IMR-90 (cell line): ENCODE measurements at regions not wholly inside any gene's neighbourhood (a gene's known extent, or its start where the extent isn't known, plus 50 kb on each side); places are given as distances from the start of the nearest gene placed in this dataset.

ENCODE experiments used
- ATAC-seq: fragments of 200-7000 bp; cut with Tn5 transposase; 2 replicates; pipeline ENCODE4 v1.9.1; 2020; ENCODE audit warnings: low read depth, mild to moderate bottlenecking, moderate library complexity
- BruUV-seq: library from RNA; stranded (reverse); fragments of 400-500 nt; replicated peaks from 2 replicates; lab custom pipeline; 2021; lab: Mats Ljungman, UMichigan
- CTCF ChIA-PET: fragments of 300-600 bp; formaldehyde crosslinking; extraction: SDS; loops from one replicate; lab custom pipeline; 2021; ENCODE audit warnings: antibody characterized with exemption; lab: Yijun Ruan, JAX
- POLR2A ChIA-PET: fragments of 300-600 bp; sonication (Branson Sonifier 250); formaldehyde crosslinking; loops from one replicate; lab custom pipeline; 2022; ENCODE audit warnings: antibody characterized with exemption; ENCODE audit not compliant: unreplicated experiment; lab: Charles Lee
- DNase-seq: peaks from one replicate; pipeline ENCODE4 v3.0.0; 2013
- H2AFZ ChIP-seq: replicated peaks from 2 replicates; pipeline ENCODE3; 2013; ENCODE audit warnings: low read length, mild to moderate bottlenecking; ENCODE audit not compliant: poor library complexity
- H2AK5ac ChIP-seq: 2 replicates; pipeline ENCODE4 v1.6.1; 2013; ENCODE audit warnings: low read depth, low read length, inconsistent platforms
- H2AK9ac ChIP-seq: replicated peaks from 2 replicates; pipeline ENCODE3; 2013; ENCODE audit warnings: mild to moderate bottlenecking, low read depth, low read length, moderate library complexity; ENCODE audit not compliant: poor library complexity
- H2BK120ac ChIP-seq: 2 replicates; pipeline ENCODE4 v1.6.1; 2013; ENCODE audit warnings: low read depth, low read length, inconsistent platforms
- H2BK15ac ChIP-seq: 3 replicates; pipeline ENCODE4 v1.6.1; 2013; ENCODE audit warnings: low read depth, low read length, inconsistent platforms
- H2BK20ac ChIP-seq: 2 replicates; pipeline ENCODE4 v1.6.1; 2013; ENCODE audit warnings: low read depth, mild to moderate bottlenecking, inconsistent platforms, low read length, moderate library complexity
- H2BK5ac ChIP-seq: 2 replicates; pipeline ENCODE4 v1.6.1; 2013; ENCODE audit warnings: mild to moderate bottlenecking, low read depth, low read length, inconsistent platforms; ENCODE audit not compliant: poor library complexity, severe bottlenecking
- H3K14ac ChIP-seq: replicated peaks from 2 replicates; pipeline ENCODE4 v1.6.1; 2013; ENCODE audit warnings: low read depth, low read length, inconsistent platforms
- H3K18ac ChIP-seq: 2 replicates; pipeline ENCODE4 v1.6.1; 2013; ENCODE audit warnings: low read depth, low read length, control low read depth
- H3K23ac ChIP-seq: 2 replicates; pipeline ENCODE4 v1.6.1; 2013; ENCODE audit warnings: low read depth, low read length, inconsistent platforms
- H3K27ac ChIP-seq: 2 replicates; pipeline ENCODE4 v1.5.1; 2013; ENCODE audit warnings: mild to moderate bottlenecking, control low read depth, low read length; ENCODE audit not compliant: insufficient read depth
- H3K27me3 ChIP-seq: 2 replicates; pipeline ENCODE4 v1.6.1; 2013; ENCODE audit warnings: low read length; ENCODE audit not compliant: control insufficient read depth, insufficient read depth
- H3K36me3 ChIP-seq: 2 replicates; pipeline ENCODE4 v1.6.1; 2013; ENCODE audit warnings: low read length, mixed read lengths; ENCODE audit not compliant: control insufficient read depth, insufficient read depth
- H3K4ac ChIP-seq: 2 replicates; pipeline ENCODE4 v1.6.1; 2013; ENCODE audit warnings: low read depth, low read length, inconsistent platforms
- H3K4me1 ChIP-seq: 2 replicates; pipeline ENCODE4 v1.6.1; 2013; ENCODE audit warnings: low read length, mixed read lengths; ENCODE audit not compliant: control insufficient read depth, insufficient read depth
- H3K4me2 ChIP-seq: 2 replicates; pipeline ENCODE4 v1.6.1; 2013; ENCODE audit warnings: low read depth, mild to moderate bottlenecking, control low read depth, low read length, moderate library complexity
- H3K4me3 ChIP-seq: 2 replicates; pipeline ENCODE4 v1.5.1; 2013; ENCODE audit warnings: low read depth, mild to moderate bottlenecking, control low read depth, low read length, moderate library complexity; ENCODE audit not compliant: insufficient read depth
- H3K56ac ChIP-seq: 2 replicates; pipeline ENCODE4 v1.6.1; 2013; ENCODE audit warnings: low read length, inconsistent platforms; ENCODE audit not compliant: insufficient read depth; ENCODE audit errors: extremely low read depth
- H3K79me1 ChIP-seq, 2 experiments: 2 replicates each; pipeline ENCODE4 v1.6.1; 2013; ENCODE audit warnings: low read length in 2 of 2, inconsistent platforms in 1 of 2, low read depth in 1 of 2
- H3K9ac ChIP-seq: 2 replicates; pipeline ENCODE4 v1.6.1; 2013; ENCODE audit warnings: low read depth, low read length, control low read depth
- H3K9me1 ChIP-seq: 2 replicates; pipeline ENCODE4 v1.6.1; 2013; ENCODE audit warnings: low read length, inconsistent platforms; ENCODE audit not compliant: insufficient read depth
- H3K9me3 ChIP-seq: 2 replicates; pipeline ENCODE4 v1.6.1; 2013; ENCODE audit warnings: low read length; ENCODE audit not compliant: control insufficient read depth, insufficient read depth
- H4K20me1 ChIP-seq: 2 replicates; pipeline ENCODE4 v1.6.1; 2013; ENCODE audit warnings: low read length, inconsistent platforms; ENCODE audit not compliant: insufficient read depth
- H4K5ac ChIP-seq: 2 replicates; pipeline ENCODE4 v1.6.1; 2013; ENCODE audit warnings: mild to moderate bottlenecking, low read depth, low read length, control low read depth
- H4K8ac ChIP-seq, 2 experiments: 2 replicates each; pipeline ENCODE4 v1.6.1; 2013; ENCODE audit warnings: low read depth in 2 of 2, low read length in 2 of 2, control low read depth in 1 of 2, inconsistent platforms in 1 of 2
- H4K91ac ChIP-seq: 2 replicates; pipeline ENCODE4 v1.6.1; 2013; ENCODE audit warnings: low read depth, low read length, inconsistent platforms; ENCODE audit not compliant: insufficient read depth
- BHLHE40 ChIP-seq: fragments of 150-350 bp; IDR thresholded peaks from 2 replicates; pipeline ENCODE4 v1.6.1; 2016; ENCODE audit warnings: mild to moderate bottlenecking, low read depth, low read length
- CEBPB ChIP-seq: IDR thresholded peaks from 2 replicates; pipeline ENCODE4 v1.6.1; 2012; ENCODE audit warnings: low read depth, low read length, improper control_type of control experiment
- CHD1 ChIP-seq: IDR thresholded peaks from 2 replicates; pipeline ENCODE4 v1.6.1; 2012; ENCODE audit warnings: low read depth, low read length, improper control_type of control experiment
- ELK1 ChIP-seq: fragments of 150-350 bp; IDR thresholded peaks from 2 replicates; pipeline ENCODE4 v1.6.1; 2016; ENCODE audit warnings: low read depth, mild to moderate bottlenecking, low read length, moderate library complexity, borderline replicate concordance
- FOS ChIP-seq: fragments of 150-350 bp; IDR thresholded peaks from 2 replicates; pipeline ENCODE4 v1.6.1; 2016; ENCODE audit warnings: low read depth, low read length
- MAFK ChIP-seq: IDR thresholded peaks from 2 replicates; pipeline ENCODE4 v1.6.1; 2012; ENCODE audit warnings: low read depth, low read length, improper control_type of control experiment
- MAZ ChIP-seq: IDR thresholded peaks from 2 replicates; pipeline ENCODE4 v1.6.1; 2012; ENCODE audit warnings: low read depth, mild to moderate bottlenecking, low read length, improper control_type of control experiment, moderate library complexity, borderline replicate concordance
- MXI1 ChIP-seq: IDR thresholded peaks from 2 replicates; pipeline ENCODE4 v1.6.1; 2012; ENCODE audit warnings: low read depth, mild to moderate bottlenecking, low read length, moderate library complexity, borderline replicate concordance
- NFE2L2 ChIP-seq: fragments of 150-350 bp; IDR thresholded peaks from 2 replicates; pipeline ENCODE4 v1.6.1; 2016; ENCODE audit warnings: low read depth, mild to moderate bottlenecking, low read length
- POLR2A ChIP-seq: IDR thresholded peaks from 2 replicates; pipeline ENCODE4 v1.6.1; 2012; ENCODE audit warnings: mild to moderate bottlenecking, low read depth, low read length
- RAD21 ChIP-seq: IDR thresholded peaks from 2 replicates; pipeline ENCODE4 v1.6.1; 2012; ENCODE audit warnings: low read length, improper control_type of control experiment
- RCOR1 ChIP-seq: IDR thresholded peaks from 2 replicates; pipeline ENCODE4 v1.6.1; 2012; ENCODE audit warnings: mild to moderate bottlenecking, low read length, improper control_type of control experiment; ENCODE audit not compliant: insufficient replicate concordance
- RFX5 ChIP-seq: IDR thresholded peaks from 2 replicates; pipeline ENCODE4 v1.8.0; 2012; ENCODE audit warnings: low read depth, mild to moderate bottlenecking, low read length, moderate library complexity
- SMC3 ChIP-seq: fragments of 150-350 bp; IDR thresholded peaks from 2 replicates; pipeline ENCODE4 v1.6.1; 2016; ENCODE audit warnings: low read depth, mild to moderate bottlenecking, antibody characterized with exemption, low read length, moderate library complexity
- WGBS, 2 experiments: methylation state at CpG; one replicate each; pipeline versions ENCODE4 v1.1.5 to v1.1.7; 2013; ENCODE audit warnings: missing lambda C conversion rate in 2 of 2; ENCODE audit not compliant: insufficient read length in 1 of 2; ENCODE audit errors: extremely low coverage in 2 of 2; 5-methylcytosine and 5-hydroxymethylcytosine counted together
- dilution Hi-C: fragments of 300-500 bp; cut with HindIII; formaldehyde crosslinking; loops from one replicate; pipeline ENCODE4 v1.14.3; 2018; ENCODE audit warnings: low sequenced_read_pairs; ENCODE audit not compliant: unreplicated experiment
- in situ Hi-C: fragments of 300-500 bp; cut with MboI; formaldehyde crosslinking; loops from 3 replicates; pipeline ENCODE4 v1.14.3; 2019; ENCODE audit warnings: low sequenced_read_pairs, inconsistent platforms, mixed read lengths
- intact Hi-C: fragments of 100-400 bp; cut with micrococcal nuclease; formaldehyde crosslinking; loops from 2 replicates; pipeline ENCODE4 v1.10.0; 2022
- TF ChIP-seq, protein P1 (sequence below): conservative IDR thresholded peaks from 2 replicates; pipeline ENCODE4 v1.5.1; 2012; ENCODE audit warnings: mild to moderate bottlenecking, low read depth, low read length, improper control_type of control experiment
- TF ChIP-seq, protein P2 (sequence below): fragments of 150-350 bp; IDR thresholded peaks from 2 replicates; pipeline ENCODE4 v1.6.1; 2017; ENCODE audit warnings: mild to moderate bottlenecking, antibody characterized with exemption, low read length, low read depth

GRCh38 chr2:51888120-51888519, 856.2 kb upstream of the NRXN1 start:
- ChIA-PET CTCF (no interaction called here), POLR2A (no interaction called here)
- Histone ChIP-seq H3K79me1 (no peaks in the 10 kb centered on the region), H3K56ac (no peak overlapping the region), H3K9me1 (no peaks in the 10 kb centered on the region), H4K5ac (no peak overlapping the region), H3K4me3 (no peak overlapping the region), H2BK5ac (no peak overlapping the region), H3K23ac (no peak overlapping the region), H3K9ac (no peak overlapping the region), H3K18ac (no peak overlapping the region), H4K91ac (no peak overlapping the region), H3K4ac (no peak overlapping the region), H2BK120ac (no peak overlapping the region), H3K27ac (no peak overlapping the region), H3K36me3 (no peaks in the 10 kb centered on the region), H2AK5ac (no peak overlapping the region), H2BK20ac (no peak overlapping the region), H3K4me2 (no peak overlapping the region), H2AFZ (no peak overlapping the region), H3K27me3 (no peaks in the 10 kb centered on the region), H4K20me1 (no peaks in the 10 kb centered on the region), H2BK15ac (no peak overlapping the region), H4K8ac (no peak overlapping the region), H2AK9ac (no peak overlapping the region), H3K4me1 (no peaks in the 10 kb centered on the region), H3K14ac (no peak overlapping the region), H3K9me3 (peaks cover 5% of the 10 kb centered on the region; the same call in 1 of the 2 replicates)
- no TSS peak for BruUV-seq
- no CpG with 5 or more reads among the region's 1 CpG for WGBS, 2 experiments
- ATAC-seq (no peak), DNase-seq (no peak)
- TF ChIP-seq ELK1 (no peak), RAD21 (no peak), CEBPB (no peak), RCOR1 (no peak), FOS (no peak), MAZ (no peak), SMC3 (no peak), POLR2A (no peak), NFE2L2 (no peak), CHD1 (no peak), BHLHE40 (no peak), MAFK (no peak), MXI1 (no peak), RFX5 (no peak)
- TF ChIP-seq, protein P1, sequence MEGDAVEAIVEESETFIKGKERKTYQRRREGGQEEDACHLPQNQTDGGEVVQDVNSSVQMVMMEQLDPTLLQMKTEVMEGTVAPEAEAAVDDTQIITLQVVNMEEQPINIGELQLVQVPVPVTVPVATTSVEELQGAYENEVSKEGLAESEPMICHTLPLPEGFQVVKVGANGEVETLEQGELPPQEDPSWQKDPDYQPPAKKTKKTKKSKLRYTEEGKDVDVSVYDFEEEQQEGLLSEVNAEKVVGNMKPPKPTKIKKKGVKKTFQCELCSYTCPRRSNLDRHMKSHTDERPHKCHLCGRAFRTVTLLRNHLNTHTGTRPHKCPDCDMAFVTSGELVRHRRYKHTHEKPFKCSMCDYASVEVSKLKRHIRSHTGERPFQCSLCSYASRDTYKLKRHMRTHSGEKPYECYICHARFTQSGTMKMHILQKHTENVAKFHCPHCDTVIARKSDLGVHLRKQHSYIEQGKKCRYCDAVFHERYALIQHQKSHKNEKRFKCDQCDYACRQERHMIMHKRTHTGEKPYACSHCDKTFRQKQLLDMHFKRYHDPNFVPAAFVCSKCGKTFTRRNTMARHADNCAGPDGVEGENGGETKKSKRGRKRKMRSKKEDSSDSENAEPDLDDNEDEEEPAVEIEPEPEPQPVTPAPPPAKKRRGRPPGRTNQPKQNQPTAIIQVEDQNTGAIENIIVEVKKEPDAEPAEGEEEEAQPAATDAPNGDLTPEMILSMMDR, result no peak
- TF ChIP-seq, protein P2, sequence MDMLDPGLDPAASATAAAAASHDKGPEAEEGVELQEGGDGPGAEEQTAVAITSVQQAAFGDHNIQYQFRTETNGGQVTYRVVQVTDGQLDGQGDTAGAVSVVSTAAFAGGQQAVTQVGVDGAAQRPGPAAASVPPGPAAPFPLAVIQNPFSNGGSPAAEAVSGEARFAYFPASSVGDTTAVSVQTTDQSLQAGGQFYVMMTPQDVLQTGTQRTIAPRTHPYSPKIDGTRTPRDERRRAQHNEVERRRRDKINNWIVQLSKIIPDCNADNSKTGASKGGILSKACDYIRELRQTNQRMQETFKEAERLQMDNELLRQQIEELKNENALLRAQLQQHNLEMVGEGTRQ, result no peak
- in situ Hi-C loops, result no loop called here
- intact Hi-C loops, result no loop called here
- dilution Hi-C loops, result no loop called here
